ENCODE measurements at regions not wholly inside any gene's neighbourhood (a gene's known extent, or its start where the extent isn't known, plus 50 kb on each side); places are given as distances from the start of the nearest gene placed in this dataset.

DNA sequence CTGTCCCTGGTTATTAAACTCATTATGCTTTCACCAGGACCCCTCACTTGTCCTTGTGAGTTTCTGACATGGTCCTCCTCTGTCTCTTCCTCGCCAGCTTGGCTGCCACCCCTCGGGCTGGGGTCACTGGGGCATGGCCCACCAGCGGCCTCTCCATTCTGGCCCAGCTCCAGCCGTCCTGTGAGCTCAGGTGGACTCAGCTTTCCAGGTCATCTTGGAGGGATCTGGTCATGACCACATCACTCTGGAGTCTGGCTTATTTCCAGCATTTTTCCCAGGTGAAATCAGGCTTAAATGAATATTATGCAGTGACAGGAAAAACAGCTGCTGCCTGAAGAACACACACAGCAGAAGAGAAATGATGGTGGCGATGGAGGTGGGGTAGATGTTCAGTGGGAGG is 224.5 kb downstream of the ADAMTS15 start (continued):
- TF ChIP-seq RBAK (tag by site-specific recombination; IDR thresholded peaks at IDR 0.05): no peak
- TF ChIP-seq ZNF585B (tag by site-specific recombination; IDR thresholded peaks at IDR 0.05): no peak
- TF ChIP-seq ZNF221 (tag by site-specific recombination; IDR thresholded peaks at IDR 0.05; ENCODE audit: borderline replicate concordance): no peak

DNA sequence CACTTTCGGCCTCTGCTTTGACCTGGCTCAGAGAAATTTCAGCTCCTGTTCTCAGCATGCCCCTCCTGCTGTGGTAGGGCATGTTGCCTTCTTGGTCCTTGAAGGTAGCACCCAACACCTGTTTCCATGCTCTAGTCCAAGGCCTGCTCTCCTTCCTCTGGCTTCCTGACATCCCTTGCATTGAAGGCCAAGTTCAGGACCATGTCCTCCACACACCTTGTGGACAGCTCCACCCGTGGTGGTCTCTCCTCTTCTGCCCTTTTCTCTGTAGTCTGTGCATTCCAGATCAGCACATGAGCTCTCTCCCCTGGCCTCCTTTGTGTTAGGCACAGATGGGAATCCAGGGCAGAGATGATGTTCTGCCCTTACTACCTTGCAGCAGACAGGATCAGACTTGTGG is 225.3 kb downstream of the ADAMTS15 start:
- TF ChIP-seq, protein P1, sequence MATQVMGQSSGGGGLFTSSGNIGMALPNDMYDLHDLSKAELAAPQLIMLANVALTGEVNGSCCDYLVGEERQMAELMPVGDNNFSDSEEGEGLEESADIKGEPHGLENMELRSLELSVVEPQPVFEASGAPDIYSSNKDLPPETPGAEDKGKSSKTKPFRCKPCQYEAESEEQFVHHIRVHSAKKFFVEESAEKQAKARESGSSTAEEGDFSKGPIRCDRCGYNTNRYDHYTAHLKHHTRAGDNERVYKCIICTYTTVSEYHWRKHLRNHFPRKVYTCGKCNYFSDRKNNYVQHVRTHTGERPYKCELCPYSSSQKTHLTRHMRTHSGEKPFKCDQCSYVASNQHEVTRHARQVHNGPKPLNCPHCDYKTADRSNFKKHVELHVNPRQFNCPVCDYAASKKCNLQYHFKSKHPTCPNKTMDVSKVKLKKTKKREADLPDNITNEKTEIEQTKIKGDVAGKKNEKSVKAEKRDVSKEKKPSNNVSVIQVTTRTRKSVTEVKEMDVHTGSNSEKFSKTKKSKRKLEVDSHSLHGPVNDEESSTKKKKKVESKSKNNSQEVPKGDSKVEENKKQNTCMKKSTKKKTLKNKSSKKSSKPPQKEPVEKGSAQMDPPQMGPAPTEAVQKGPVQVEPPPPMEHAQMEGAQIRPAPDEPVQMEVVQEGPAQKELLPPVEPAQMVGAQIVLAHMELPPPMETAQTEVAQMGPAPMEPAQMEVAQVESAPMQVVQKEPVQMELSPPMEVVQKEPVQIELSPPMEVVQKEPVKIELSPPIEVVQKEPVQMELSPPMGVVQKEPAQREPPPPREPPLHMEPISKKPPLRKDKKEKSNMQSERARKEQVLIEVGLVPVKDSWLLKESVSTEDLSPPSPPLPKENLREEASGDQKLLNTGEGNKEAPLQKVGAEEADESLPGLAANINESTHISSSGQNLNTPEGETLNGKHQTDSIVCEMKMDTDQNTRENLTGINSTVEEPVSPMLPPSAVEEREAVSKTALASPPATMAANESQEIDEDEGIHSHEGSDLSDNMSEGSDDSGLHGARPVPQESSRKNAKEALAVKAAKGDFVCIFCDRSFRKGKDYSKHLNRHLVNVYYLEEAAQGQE (tag by site-specific recombination; IDR thresholded peaks at IDR 0.05): peak; percentile 90
- no peak for TF ChIP-seq ZNF510 (tag by site-specific recombination; IDR thresholded peaks at IDR 0.05; ENCODE audit: insufficient replicate concordance)
- CTCF ChIA-PET: interaction anchor here (0.7 to 1.2 kb wide), 3 partner anchors 140 to 242 kb away, joined by 3 to 4 read pairs (median 3); no protein-coding TSS in a partner anchor
- POLR2A ChIA-PET: no interaction called here

DNA sequence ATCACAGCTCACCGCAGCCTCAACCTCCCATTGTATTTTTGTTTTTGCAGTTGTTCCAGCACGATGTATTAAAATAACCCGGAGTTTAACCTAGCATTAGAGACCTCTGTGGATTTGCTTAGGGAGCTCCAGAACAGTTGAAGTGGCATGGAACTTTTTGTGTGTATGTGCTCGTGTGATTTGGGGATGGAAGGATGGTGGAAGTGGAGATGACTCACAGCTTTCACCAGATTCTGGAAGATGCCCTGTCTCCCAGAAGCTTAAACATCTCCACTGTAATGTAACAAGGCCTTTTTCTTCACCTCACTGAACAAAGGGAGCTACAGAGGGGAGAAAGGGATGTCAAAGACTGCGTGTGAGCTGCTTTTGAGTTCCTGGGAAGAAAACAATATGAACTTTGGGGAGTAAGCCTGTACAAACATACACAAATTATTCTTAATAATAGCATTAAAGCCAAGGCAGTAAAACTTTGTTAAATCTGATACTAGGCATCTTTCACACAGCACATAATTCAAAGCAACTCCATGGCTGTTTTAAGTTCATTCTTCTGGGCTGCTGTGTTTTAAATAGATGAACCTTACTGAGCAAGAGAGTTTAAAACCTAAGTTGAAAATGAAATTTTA is 226.4 kb downstream of the ADAMTS15 start:
- CTCF ChIA-PET: interaction anchor here (0.7 to 1.2 kb wide), 3 partner anchors 20 to 243 kb away, joined by 3 to 4 read pairs (median 3); no protein-coding TSS in a partner anchor
- Histone ChIP-seq H3K9me3 (ENCODE audit: control insufficient read depth, insufficient read depth, low read depth, low read length) (no peaks in the 10 kb centered on the region), H3K4me3 (ENCODE audit: low read depth, low read length) (no peak overlapping the region), H3K36me3 (ENCODE audit: control insufficient read depth in 2 of 2, insufficient read depth in 1 of 2, low read length in 2 of 2) (no peaks in the 10 kb centered on the region), H3K27ac (ENCODE audit: extremely low read depth, low read depth, low read length) (no peak overlapping the region), H3K4me1 (ENCODE audit: control insufficient read depth, insufficient read depth, low read length) (no peaks in the 10 kb centered on the region)
- TF ChIP-seq SP7 (tag by site-specific recombination; IDR thresholded peaks at IDR 0.05) (no peak), HOXA7 (CRISPR knock-in tag; IDR thresholded peaks at IDR 0.05; ENCODE audit: borderline replicate concordance) (no peak), TRIM28 (IDR thresholded peaks at IDR 0.05; ENCODE audit: borderline replicate concordance, low read length) (no peak), ZNF350 (tag by site-specific recombination; IDR thresholded peaks at IDR 0.05) (no peak), SCRT2 (tag by site-specific recombination; IDR thresholded peaks at IDR 0.05) (no peak), ZNF239 (tag by site-specific recombination; IDR thresholded peaks at IDR 0.05) (no peak), ZNF248 (tag by site-specific recombination; IDR thresholded peaks at IDR 0.05) (no peak), ZNF184 (tag by site-specific recombination; IDR thresholded peaks at IDR 0.05) (no peak), ZIC2 (tag by site-specific recombination; IDR thresholded peaks at IDR 0.05) (no peak), ZNF311 (tag by site-specific recombination; IDR thresholded peaks at IDR 0.05; ENCODE audit: borderline replicate concordance) (no peak)
- TF ChIP-seq, protein P2, sequence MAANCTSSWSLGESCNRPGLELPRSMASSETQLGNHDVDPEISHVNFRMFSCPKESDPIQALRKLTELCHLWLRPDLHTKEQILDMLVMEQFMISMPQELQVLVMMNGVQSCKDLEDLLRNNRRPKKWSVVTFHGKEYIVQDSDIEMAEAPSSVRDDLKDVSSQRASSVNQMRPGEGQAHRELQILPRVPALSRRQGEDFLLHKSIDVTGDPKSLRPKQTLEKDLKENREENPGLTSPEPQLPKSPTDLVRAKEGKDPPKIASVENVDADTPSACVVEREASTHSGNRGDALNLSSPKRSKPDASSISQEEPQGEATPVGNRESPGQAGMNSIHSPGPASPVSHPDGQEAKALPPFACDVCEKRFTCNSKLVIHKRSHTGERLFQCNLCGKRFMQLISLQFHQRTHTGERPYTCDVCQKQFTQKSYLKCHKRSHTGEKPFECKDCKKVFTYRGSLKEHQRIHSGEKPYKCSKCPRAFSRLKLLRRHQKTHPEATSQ (tag by site-specific recombination; IDR thresholded peaks at IDR 0.05): no peak
- TF ChIP-seq, protein P3, sequence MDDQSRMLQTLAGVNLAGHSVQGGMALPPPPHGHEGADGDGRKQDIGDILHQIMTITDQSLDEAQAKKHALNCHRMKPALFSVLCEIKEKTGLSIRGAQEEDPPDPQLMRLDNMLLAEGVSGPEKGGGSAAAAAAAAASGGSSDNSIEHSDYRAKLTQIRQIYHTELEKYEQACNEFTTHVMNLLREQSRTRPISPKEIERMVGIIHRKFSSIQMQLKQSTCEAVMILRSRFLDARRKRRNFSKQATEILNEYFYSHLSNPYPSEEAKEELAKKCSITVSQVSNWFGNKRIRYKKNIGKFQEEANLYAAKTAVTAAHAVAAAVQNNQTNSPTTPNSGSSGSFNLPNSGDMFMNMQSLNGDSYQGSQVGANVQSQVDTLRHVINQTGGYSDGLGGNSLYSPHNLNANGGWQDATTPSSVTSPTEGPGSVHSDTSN (CRISPR knock-in tag; IDR thresholded peaks at IDR 0.05): no peak
- TF ChIP-seq, protein P4, sequence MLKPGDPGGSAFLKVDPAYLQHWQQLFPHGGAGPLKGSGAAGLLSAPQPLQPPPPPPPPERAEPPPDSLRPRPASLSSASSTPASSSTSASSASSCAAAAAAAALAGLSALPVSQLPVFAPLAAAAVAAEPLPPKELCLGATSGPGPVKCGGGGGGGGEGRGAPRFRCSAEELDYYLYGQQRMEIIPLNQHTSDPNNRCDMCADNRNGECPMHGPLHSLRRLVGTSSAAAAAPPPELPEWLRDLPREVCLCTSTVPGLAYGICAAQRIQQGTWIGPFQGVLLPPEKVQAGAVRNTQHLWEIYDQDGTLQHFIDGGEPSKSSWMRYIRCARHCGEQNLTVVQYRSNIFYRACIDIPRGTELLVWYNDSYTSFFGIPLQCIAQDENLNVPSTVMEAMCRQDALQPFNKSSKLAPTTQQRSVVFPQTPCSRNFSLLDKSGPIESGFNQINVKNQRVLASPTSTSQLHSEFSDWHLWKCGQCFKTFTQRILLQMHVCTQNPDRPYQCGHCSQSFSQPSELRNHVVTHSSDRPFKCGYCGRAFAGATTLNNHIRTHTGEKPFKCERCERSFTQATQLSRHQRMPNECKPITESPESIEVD (tag by site-specific recombination; IDR thresholded peaks at IDR 0.05): no peak
- TF ChIP-seq, protein P5, sequence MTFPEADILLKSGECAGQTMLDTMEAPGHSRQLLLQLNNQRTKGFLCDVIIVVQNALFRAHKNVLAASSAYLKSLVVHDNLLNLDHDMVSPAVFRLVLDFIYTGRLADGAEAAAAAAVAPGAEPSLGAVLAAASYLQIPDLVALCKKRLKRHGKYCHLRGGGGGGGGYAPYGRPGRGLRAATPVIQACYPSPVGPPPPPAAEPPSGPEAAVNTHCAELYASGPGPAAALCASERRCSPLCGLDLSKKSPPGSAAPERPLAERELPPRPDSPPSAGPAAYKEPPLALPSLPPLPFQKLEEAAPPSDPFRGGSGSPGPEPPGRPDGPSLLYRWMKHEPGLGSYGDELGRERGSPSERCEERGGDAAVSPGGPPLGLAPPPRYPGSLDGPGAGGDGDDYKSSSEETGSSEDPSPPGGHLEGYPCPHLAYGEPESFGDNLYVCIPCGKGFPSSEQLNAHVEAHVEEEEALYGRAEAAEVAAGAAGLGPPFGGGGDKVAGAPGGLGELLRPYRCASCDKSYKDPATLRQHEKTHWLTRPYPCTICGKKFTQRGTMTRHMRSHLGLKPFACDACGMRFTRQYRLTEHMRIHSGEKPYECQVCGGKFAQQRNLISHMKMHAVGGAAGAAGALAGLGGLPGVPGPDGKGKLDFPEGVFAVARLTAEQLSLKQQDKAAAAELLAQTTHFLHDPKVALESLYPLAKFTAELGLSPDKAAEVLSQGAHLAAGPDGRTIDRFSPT (tag by site-specific recombination; IDR thresholded peaks at IDR 0.05): no peak
- POLR2A ChIA-PET: no interaction called here

More for the DNA sequence above, 225.3 kb downstream of the ADAMTS15 start:
- Histone ChIP-seq H3K4me3 (ENCODE audit: low read depth, low read length) (no peak overlapping the region), H3K9me3 (ENCODE audit: control insufficient read depth, insufficient read depth, low read depth, low read length) (no peaks in the 10 kb centered on the region), H3K4me1 (ENCODE audit: control insufficient read depth, insufficient read depth, low read length) (no peaks in the 10 kb centered on the region), H3K36me3 (ENCODE audit: control insufficient read depth in 2 of 2, insufficient read depth in 1 of 2, low read length in 2 of 2) (no peaks in the 10 kb centered on the region), H3K27ac (ENCODE audit: extremely low read depth, low read depth, low read length) (no peak overlapping the region)
